Transverse colon (tissue), 4 donors: ENCODE measurements at regions not wholly inside any gene's neighbourhood (a gene's known extent, or its start where the extent isn't known, plus 50 kb on each side); places are given as distances from the start of the nearest gene placed in this dataset.

Experiments
- DNase-seq: peaks from one replicate; pipeline ENCODE4 v3.0.0-alpha.2; 2019
- H3K27ac ChIP-seq, 4 donors: fragments of 200-600 bp; sonication (generic); 2 replicates each; pipeline ENCODE4 v1.5.1; 2016 to 2018; ENCODE audit warnings: inconsistent platforms in 4 of 4
- H3K27me3 ChIP-seq: fragments of 200-600 bp; sonication (generic); 2 replicates; pipeline ENCODE4 v1.5.1; 2017; ENCODE audit warnings: inconsistent platforms
- H3K36me3 ChIP-seq, 4 donors: fragments of 200-600 bp; sonication (generic); 2 replicates each; pipeline ENCODE4 v1.5.1; 2017 to 2019; ENCODE audit warnings: inconsistent platforms in 4 of 4
- H3K4me1 ChIP-seq, 4 donors: fragments of 200-600 bp; sonication (generic); 2 replicates each; pipeline ENCODE4 v1.5.1; 2017 to 2020; ENCODE audit warnings: inconsistent platforms in 4 of 4
- H3K4me3 ChIP-seq, 4 donors: fragments of 200-600 bp; sonication (generic); 1 replicate in 1 of 4; 2 replicates in 3 of 4; pipeline versions ENCODE4 v1.5.1 to v1.6.1; 2017 to 2019; ENCODE audit warnings: inconsistent platforms in 4 of 4
- H3K9me3 ChIP-seq, 2 donors: fragments of 200-600 bp; sonication (generic); 2 replicates each; pipeline ENCODE4 v1.5.1; 2017 to 2019; ENCODE audit warnings: inconsistent platforms in 2 of 2
- CTCF ChIP-seq, 5 experiments: fragments of 200-600 bp in 3 of 5; fragments of 450-650 bp in 2 of 5; sonication (generic) in 3 of 5; IDR thresholded peaks; 1 replicate in 2 of 5; 2 replicates in 3 of 5; pipeline ENCODE4 v1.5.1; 2016 to 2017; ENCODE audit warnings: antibody characterized with exemption in 5 of 5, inconsistent platforms in 3 of 5, mild to moderate bottlenecking in 2 of 5, moderate library complexity in 1 of 5
- EP300 ChIP-seq: sonication (generic); formaldehyde crosslinking; IDR thresholded peaks from one replicate; pipeline ENCODE4 v1.6.1; 2017; ENCODE audit warnings: antibody characterized with exemption, low read depth
- POLR2A ChIP-seq: fragments of 450-650 bp; IDR thresholded peaks from one replicate; pipeline ENCODE4 v1.6.1; 2016; ENCODE audit warnings: antibody characterized with exemption, mild to moderate bottlenecking, moderate library complexity
- POLR2AphosphoS5 ChIP-seq, 3 donors: sonication (generic); formaldehyde crosslinking; IDR thresholded peaks; one replicate each; pipeline ENCODE4 v1.6.1; 2016; ENCODE audit warnings: antibody characterized with exemption in 3 of 3
- WGBS, 2 donors: methylation state at CpG; one replicate each; pipeline ENCODE4 v1.1.5; 2018; ENCODE audit warnings: low coverage in 1 of 2; 5-methylcytosine and 5-hydroxymethylcytosine counted together
- in situ Hi-C, 4 donors: fragments of 200-750 bp; cut with MboI; loops; one replicate each; pipeline versions ENCODE4 v1.15.0 to v1.15.1; 2017; ENCODE audit warnings: low sequenced_read_pairs in 3 of 4, low pct_ligation_motif_present in 1 of 4, low pct_unique_long_range_greater_than_20kb in 1 of 4
- intact Hi-C: fragments of 100-400 bp; cut with DNase I; formaldehyde crosslinking; loops from one replicate; pipeline ENCODE4 v1.15.1; 2023; ENCODE audit warnings: low total_unique reads

GRCh38 chr12:128042825-128043224 lies 224.1 kb upstream of the TMEM132C start:
- TF ChIP-seq POLR2AphosphoS5 (IDR thresholded peaks at IDR 0.05) = no peak
- no peak overlapping the region for H3K27ac ChIP-seq
- no peak overlapping the region for H3K4me3 ChIP-seq
- no peaks in the 10 kb centered on the region for H3K9me3 ChIP-seq
- no peaks in the 10 kb centered on the region for H3K36me3 ChIP-seq
- no peak for DNase-seq
- H3K27me3 ChIP-seq = no peaks in the 10 kb centered on the region
- H3K4me1 ChIP-seq = no peaks in the 10 kb centered on the region
- intact Hi-C loops (no loop called here), in situ Hi-C loops (no loop called here)
- WGBS, 2 donors = 79 to 81% methylated on average over 3 of the region's 3 CpGs

GRCh38 chr12:128043317-128043716 lies 223.7 kb upstream of the TMEM132C start:
- no peak overlapping the region for H3K27ac ChIP-seq

GRCh38 chr12:128047266-128048060 lies 219.5 kb upstream of the TMEM132C start:
- in situ Hi-C loops (no loop called here), intact Hi-C loops (no loop called here)
- no peaks in the 10 kb centered on the region for H3K4me1 ChIP-seq
- no peaks in the 10 kb centered on the region for H3K36me3 ChIP-seq
- H3K9me3 ChIP-seq = no peaks in the 10 kb centered on the region
- H3K27me3 ChIP-seq = no peaks in the 10 kb centered on the region
- 68 to 70% methylated on average over 1 to 3 of the region's 3 CpGs for WGBS, 2 donors
- H3K27ac ChIP-seq = no peak overlapping the region
- H3K4me3 ChIP-seq = no peak overlapping the region
- TF ChIP-seq POLR2AphosphoS5 (IDR thresholded peaks at IDR 0.05) = no peak
- TF ChIP-seq EP300 = no peak
- no peak for TF ChIP-seq POLR2A
- TF ChIP-seq CTCF (IDR thresholded peaks at IDR 0.05) = no peak
- no peak for DNase-seq

More at GRCh38 chr12:128043317-128043716, 223.7 kb upstream of the TMEM132C start:
- Histone ChIP-seq H3K4me3 (no peak overlapping the region), H3K9me3 (no peaks in the 10 kb centered on the region), H3K4me1 (no peaks in the 10 kb centered on the region), H3K36me3 (no peaks in the 10 kb centered on the region), H3K27me3 (no peaks in the 10 kb centered on the region)
- TF ChIP-seq CTCF (IDR thresholded peaks at IDR 0.05) (no peak), POLR2AphosphoS5 (IDR thresholded peaks at IDR 0.05) (no peak), POLR2A (no peak), EP300 (no peak)
- intact Hi-C loops = no loop called here
- in situ Hi-C loops = no loop called here
- WGBS, 2 donors = 89 to 91% methylated on average over 4 to 7 of the region's 7 CpGs
- no peak for DNase-seq

GRCh38 chr12:128052331-128052730 lies 214.6 kb upstream of the TMEM132C start:
- TF ChIP-seq POLR2A (no peak), CTCF (IDR thresholded peaks at IDR 0.05) (no peak), EP300 (no peak), POLR2AphosphoS5 (IDR thresholded peaks at IDR 0.05) (no peak)

More at GRCh38 chr12:128052331-128052730, 214.6 kb upstream of the TMEM132C start:
- no peak overlapping the region for H3K4me3 ChIP-seq
- H3K36me3 ChIP-seq = no peaks in the 10 kb centered on the region
- no peaks in the 10 kb centered on the region for H3K4me1 ChIP-seq
- intact Hi-C loops = no loop called here
- H3K27me3 ChIP-seq = no peaks in the 10 kb centered on the region
- H3K27ac ChIP-seq = no peak overlapping the region
- H3K9me3 ChIP-seq = no peaks in the 10 kb centered on the region
- 80 to 81% methylated on average over 4 to 8 of the region's 8 CpGs for WGBS, 2 donors
- in situ Hi-C loops = loop anchor here in 1 of 4 donors (25.0 kb wide), 1 partner anchor 365 kb away; no protein-coding TSS in a partner anchor
- DNase-seq = no peak
